ENCODE measurements at regions not wholly inside any gene's neighbourhood (a gene's known extent, or its start where the extent isn't known, plus 50 kb on each side); places are given as distances from the start of the nearest gene placed in this dataset.
"Not testable (repeated sequence)": the region's sequence is repeated elsewhere in the genome, so short reads cannot be mapped to it uniquely, and the experiment has no call there.

GRCh38 chr10:100612601-100613595 is 77.2 kb downstream of the HIF1AN start:
- DNase-seq (ENCODE audit: low spot score) = no peak

DNA sequence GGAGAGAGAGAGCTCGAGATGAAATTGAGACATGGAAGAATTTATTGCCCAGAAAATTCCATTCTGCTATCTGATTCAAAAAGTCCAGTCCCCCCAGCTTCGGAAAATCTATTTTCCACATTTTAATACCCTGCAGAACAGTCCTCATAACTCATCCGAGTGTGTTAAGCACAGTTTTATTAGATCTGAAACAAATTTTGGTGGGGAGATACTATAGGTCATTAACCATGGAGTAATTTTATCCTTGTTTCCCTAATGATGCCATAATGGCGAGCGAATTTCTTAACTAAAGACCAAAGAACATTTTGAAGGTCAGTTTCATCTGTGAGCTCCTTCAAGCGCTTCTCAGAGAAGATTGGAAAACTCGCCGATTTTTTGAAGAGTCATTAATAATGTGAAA is 78.1 kb downstream of the HIF1AN start:
- no peak for DNase-seq (ENCODE audit: low spot score)

DNA sequence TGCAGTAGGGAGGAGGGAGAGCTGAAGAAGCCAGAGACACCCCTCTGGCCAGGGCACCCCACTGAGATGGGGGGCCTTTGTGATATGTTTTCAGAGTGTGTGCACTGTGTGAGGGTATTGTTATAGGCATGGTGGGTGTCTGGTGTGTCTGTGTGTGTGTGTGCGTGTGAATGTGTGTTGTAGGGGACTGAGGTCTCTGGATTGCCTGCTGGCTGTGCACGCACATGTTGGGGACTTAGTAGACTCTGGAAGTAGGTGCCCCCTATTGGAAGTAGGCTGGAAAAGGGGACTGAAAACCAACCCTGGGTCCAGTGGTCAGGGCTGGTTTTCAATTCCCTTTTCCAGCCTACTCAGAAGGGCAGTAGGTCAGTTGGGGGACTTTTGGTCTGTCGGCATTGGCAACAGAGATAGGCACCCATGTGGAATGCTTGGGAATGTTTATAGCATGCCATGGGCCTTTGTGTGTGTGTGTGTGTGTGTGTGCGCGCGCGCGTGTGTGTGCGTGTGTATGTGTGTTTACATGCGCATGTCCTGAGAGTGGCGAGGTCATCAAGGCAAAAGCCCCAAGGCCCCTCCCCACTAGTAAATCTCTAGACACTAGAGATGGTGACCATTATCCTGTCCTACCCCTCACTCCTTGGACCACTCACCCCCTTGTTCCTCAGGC is 78.8 kb downstream of the HIF1AN start:
- DNase-seq (ENCODE audit: low spot score) = no peak

- no peak for DNase-seq (ENCODE audit: low spot score)
Observed at GRCh38 chr10:100615241-100615640, 79.5 kb downstream of the HIF1AN start.

- no peak for DNase-seq (ENCODE audit: low spot score)
Observed at GRCh38 chr10:100615908-100616307, 80.2 kb downstream of the HIF1AN start.

- no peak for DNase-seq (ENCODE audit: low spot score)
Observed at GRCh38 chr10:100618091-100618615, 82.4 kb downstream of the HIF1AN start.

DNA sequence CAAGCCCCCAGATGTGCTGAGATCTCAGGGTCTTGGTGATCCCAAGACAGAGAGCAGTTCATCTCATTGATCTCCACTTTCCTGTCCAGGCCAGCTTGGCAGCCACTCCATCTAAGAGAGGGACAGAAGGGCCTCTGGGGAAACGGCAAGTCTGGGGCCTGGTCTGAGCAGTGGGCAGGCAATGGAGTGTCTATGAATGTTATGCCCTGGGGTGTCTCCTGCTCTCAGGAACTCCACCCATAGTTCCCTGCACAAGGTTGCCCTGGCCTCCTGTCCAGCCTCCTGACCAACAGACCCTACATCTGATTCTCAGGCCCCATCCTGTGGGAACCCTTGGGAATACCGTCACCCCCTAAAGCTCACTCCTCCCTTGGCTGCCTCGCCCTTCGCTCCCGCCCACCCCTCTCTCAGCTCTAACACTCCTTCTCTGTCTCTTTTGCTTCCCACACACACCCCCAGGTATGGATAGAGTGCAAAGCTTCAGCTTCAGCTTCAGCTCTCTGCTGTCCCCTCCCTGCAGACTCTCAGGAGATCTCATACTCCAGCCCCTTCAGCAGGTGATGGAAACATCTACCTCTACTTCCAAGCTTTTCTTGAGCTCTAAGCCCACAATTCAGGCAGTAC is 83.0 kb downstream of the HIF1AN start:
- no peak for DNase-seq (ENCODE audit: low spot score)

GRCh38 chr10:100620087-100620835 is 84.5 kb downstream of the HIF1AN start:
- no peak for DNase-seq (ENCODE audit: low spot score)

DNA sequence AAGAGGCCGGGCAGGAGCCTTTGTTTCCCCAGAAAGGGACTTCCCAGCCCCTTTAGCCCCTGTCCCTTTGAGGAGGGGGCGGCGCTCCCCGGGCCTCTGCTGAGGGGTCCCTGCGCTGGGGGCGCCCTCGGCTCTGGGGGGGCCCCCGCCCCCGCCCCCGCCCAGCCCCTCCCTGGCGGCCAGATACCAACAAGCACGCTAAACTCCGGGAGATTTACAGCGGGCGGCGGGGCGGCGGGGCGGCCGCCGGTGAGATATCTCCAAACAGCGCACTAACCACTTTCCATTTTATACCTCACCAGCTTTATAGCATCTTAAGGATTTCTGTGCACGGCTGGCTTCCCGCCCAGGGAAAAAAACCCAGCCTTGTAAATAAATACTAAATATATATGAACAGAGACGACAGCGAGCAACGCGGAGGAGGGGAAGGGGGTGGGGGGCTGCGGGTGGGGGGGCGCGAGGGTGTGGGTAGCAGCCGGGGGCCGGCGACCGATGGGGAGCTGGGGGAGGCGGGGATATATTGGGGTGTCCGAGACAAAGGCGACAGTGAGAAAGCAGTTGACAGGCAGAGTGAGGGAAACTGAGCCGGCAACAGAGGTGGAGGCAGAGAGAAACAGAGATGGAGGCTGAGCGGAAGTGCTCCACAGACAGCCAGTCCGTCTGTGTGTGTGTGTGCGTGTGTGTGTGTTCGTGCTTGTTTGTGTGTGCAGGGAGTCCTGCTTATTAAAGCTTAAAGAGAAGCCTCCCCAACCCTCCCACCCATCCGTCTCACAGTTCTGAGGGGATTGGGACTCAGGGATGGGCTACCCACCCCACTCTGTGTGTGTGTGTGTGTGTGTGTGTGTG is 85.8 kb downstream of the HIF1AN start:
- peak; percentile 22 for DNase-seq (ENCODE audit: low spot score)

- peak; percentile 50 for DNase-seq (ENCODE audit: low spot score)
Observed at GRCh38 chr10:100622946-100623345, 87.2 kb downstream of the HIF1AN start.

DNA sequence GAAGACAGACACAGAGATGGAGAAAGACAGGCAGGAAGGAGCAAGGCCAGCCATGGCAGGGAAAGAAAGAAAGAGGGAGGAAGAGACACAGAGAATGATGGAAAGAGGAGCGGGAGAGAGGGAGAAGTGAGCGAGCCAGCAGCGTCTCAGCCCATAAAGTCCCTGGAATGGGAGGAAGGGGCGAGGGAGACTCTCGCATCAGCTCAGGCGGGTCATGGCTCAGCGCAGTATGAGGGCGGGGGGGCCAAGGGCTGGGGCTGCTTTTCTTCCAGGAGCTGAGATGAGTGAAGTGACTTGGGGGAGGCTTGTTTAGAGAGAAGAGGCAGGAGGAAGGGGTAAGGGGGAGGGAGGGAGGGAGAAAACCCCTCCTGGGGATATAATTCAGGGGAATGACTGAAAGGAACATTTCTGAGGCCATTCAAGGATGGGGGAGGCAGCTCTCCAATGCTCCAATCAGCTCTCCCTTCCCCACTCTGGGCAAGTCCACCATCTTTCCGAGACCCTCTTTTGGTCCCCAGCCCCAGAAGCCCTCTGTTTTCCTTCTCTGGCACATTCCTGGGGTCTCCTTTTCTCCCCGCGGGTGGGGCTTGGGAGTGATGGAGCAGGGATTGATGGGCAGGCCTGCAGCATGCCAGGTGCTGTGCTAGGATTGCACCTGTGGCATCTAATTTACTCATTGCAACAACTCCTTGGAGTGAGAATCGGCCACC is 87.9 kb downstream of the HIF1AN start:
- DNase-seq (ENCODE audit: low spot score) = no peak

DNA sequence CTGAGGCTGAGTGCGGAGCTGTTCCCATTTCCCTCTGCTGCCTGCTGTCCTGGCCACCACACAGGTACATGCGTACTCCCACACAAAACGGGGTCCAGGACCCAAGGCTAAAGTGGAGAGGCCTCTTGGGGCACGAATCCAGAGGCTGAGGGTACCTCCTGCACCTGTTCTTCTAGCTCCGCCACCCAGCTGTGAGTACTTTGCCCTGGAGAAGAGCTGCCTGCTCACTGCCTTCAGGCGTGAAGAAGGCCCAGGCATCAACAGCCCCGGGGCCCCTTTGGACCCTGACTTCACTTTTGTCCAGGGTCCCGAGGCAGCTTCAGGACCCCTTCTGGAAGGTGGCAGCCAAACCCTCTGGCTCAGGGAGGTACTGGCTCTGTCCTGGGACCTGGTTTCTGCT is 88.6 kb downstream of the HIF1AN start:
- no peak for DNase-seq (ENCODE audit: low spot score)

DNA sequence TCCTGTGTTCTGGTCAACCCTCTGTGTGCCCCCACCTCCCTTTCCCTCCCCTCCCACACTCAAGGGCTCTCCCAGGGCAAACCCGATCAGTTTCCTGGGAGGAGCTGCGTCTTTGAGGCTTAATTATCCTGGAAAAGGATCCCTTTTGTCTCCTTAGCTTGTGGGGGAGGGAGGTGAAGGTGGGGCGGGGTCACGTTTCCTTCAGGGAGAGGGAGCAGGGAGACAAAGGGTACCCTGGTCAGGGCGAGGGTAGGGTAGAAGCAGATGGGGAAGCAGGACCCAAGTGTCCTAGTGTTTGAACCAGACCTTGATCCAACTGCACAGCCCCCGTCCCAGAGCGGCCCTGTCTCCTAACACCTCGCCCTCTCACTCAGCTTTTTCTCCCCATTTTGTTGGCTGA is 90.1 kb downstream of the HIF1AN start:
- DNase-seq (ENCODE audit: low spot score) = no peak

DNA sequence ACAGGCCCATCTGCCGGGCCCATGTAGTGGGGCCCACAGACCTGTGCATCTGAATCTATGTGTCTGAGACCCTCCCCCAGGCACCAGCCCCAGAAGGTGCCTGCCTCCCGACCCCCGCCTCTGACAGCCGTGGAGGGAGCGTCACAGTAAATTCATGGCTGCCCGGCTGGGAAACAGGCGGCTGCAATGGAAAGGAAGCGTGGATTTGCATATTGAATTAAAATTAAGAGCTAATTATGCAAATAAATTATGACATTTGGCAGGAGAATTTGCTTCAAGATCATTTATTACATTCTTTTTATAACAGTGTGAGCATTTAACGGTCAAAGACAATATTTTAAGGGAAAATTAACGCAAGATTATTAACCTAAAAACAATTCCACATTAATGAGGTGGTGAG is 92.3 kb downstream of the HIF1AN start:
- DNase-seq (ENCODE audit: low spot score) = no peak

DNA sequence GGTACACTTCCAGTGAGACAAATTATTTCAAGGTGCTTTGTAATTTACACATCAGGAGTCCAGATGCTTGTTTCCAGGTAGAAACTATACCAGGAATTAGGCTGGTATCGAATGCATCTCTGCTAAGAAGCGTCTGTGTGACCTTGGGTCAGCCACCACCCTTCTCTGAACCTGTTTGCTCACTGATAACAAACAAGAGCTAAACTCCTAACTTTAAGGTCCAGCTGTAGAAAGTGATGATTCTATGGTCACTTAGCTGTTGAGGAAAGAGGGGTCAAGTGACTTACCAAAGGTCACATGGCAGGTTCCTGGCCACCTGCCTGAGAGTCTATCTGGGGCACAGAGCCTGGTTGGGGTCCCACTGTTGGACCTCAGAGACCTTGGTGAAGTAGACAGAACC is 95.4 kb downstream of the HIF1AN start:
- DNase-seq (ENCODE audit: low spot score) = no peak

GRCh38 chr10:100632027-100632426 is 96.3 kb downstream of the HIF1AN start:
- no peak for DNase-seq (ENCODE audit: low spot score)

DNA sequence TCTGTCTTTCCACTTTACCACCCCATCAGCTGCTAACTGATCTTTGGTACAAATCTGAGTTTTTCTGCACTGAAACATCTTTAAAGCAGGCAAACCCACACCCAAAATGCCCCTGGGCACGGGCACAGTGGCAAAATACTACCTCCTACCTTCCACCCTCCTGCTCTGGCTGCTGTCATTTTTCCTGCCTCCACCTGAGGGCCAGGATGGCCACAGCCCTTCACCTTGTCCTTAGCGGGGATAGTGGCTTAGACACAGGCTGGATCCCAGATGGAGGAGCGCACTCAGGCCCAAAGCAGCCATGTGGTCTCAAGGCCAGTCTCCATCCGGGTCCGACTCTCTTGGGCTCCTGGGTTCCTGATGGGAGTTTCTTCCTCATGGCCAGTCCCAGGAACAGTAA is 98.3 kb downstream of the HIF1AN start:
- no peak for DNase-seq (ENCODE audit: low spot score)

DNA sequence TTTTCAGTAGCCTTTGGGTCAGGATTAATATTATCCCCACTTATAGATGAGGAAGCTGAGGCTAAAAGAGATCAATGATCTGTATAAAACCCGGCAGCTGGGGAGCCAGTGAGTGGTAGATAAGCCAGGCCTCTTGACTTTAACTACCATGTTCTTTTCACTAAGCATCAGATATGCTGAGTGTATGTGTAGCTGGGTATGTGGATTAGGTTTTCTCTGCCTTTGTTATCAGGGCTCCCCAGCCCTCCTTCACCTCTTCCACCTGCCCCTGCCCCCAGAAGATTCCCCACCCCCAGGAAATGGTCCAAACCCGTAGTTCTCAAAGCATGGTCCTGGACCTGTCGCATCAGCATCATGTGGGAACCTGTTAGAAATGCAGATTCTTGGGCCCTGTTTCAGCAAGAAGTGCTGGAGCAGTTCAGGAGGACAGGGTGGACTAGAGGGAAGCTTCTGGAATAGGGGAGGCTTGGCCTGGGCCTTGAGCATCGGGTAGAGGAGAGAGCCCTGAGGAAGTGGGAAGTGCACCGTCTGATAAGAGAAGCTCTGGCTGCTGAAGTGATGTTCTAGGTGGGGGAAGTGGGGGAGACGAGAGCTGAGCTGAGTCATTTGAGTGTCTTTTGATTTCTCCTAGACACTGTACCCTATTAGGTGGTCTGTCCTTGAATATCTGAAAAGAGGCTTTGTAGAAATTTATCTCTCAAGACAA is 101.3 kb downstream of the HIF1AN start:
- no peak for DNase-seq (ENCODE audit: low spot score)

GRCh38 chr10:100637785-100638184 is 102.0 kb downstream of the HIF1AN start:
- no peak for DNase-seq (ENCODE audit: low spot score)

DNA sequence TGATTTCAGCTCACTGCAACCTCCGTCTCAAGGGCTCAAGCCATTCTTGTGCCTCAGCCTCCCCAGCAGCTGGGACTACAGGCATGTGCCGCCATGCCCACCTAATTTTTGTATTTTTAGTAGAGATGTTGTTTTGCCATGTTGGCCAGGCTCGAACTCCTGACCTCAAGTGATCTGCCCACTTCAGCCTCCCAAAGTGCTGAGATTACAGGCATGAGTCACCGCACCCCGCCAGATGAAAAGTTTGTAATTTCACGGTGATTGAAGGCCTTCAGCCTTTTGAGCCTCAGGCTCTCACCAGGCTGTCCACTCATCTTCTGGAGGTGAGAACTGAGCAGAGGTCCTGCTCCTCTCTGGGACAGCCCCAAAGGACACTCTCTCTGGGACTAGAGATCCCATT is 103.2 kb downstream of the HIF1AN start:
- DNase-seq (ENCODE audit: low spot score) = not testable (repeated sequence)

Data from left forelimb (tissue), 1 donor.